ENCODE measurements at regions not wholly inside any gene's neighbourhood (a gene's known extent, or its start where the extent isn't known, plus 50 kb on each side); places are given as distances from the start of the nearest gene placed in this dataset.

DNA sequence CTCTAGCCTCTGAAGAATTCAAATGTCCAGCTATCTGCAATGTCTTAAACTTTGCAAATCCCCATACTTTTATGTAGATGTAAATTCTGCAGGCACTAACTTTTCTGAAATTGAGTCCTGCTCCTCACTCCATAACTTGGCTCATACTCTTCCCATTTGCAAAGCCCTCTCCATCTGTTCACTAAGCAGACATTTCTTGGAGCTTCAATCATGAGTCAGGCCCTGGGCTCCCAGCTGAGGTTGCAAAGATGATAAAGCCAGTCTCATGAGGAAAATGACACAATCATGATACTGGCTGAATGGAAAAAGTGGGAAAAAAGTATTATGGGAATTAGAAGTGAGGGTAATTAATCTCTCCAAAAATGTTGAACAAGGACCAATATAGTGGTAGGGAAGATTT is 507.6 kb downstream of the NR2F2 start:
- BruUV-seq (replicated peaks), result no TSS peak
- H3K4me3 ChIP-seq, result no peak overlapping the region
- H3K4me2 ChIP-seq (ENCODE audit: insufficient read depth, low read length), result no peak overlapping the region
- TF ChIP-seq PHB2 (IDR thresholded peaks at IDR 0.05; ENCODE audit: low read depth) (no peak), KHSRP (IDR thresholded peaks at IDR 0.05) (no peak), NFATC3 (IDR thresholded peaks at IDR 0.05) (no peak), BCOR (IDR thresholded peaks at IDR 0.05) (no peak), ARNT (IDR thresholded peaks at IDR 0.05) (no peak), ZNF146 (CRISPR knock-in tag; IDR thresholded peaks at IDR 0.05; ENCODE audit: unreplicated experiment) (no peak), CHD1 (IDR thresholded peaks at IDR 0.05; ENCODE audit: low read length) (no peak), NUFIP1 (IDR thresholded peaks at IDR 0.05; ENCODE audit: partially characterized antibody) (no peak)
- TF ChIP-seq, protein P1, sequence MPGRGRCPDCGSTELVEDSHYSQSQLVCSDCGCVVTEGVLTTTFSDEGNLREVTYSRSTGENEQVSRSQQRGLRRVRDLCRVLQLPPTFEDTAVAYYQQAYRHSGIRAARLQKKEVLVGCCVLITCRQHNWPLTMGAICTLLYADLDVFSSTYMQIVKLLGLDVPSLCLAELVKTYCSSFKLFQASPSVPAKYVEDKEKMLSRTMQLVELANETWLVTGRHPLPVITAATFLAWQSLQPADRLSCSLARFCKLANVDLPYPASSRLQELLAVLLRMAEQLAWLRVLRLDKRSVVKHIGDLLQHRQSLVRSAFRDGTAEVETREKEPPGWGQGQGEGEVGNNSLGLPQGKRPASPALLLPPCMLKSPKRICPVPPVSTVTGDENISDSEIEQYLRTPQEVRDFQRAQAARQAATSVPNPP (IDR thresholded peaks at IDR 0.05; ENCODE audit: borderline replicate concordance, insufficient read depth, insufficient read length), result no peak
- TF ChIP-seq, protein P2, sequence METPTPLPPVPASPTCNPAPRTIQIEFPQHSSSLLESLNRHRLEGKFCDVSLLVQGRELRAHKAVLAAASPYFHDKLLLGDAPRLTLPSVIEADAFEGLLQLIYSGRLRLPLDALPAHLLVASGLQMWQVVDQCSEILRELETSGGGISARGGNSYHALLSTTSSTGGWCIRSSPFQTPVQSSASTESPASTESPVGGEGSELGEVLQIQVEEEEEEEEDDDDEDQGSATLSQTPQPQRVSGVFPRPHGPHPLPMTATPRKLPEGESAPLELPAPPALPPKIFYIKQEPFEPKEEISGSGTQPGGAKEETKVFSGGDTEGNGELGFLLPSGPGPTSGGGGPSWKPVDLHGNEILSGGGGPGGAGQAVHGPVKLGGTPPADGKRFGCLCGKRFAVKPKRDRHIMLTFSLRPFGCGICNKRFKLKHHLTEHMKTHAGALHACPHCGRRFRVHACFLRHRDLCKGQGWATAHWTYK (CRISPR knock-in tag; IDR thresholded peaks at IDR 0.05), result no peak
- ATAC-seq, result no peak
- POLR2A ChIA-PET, result interaction anchor here (1.3 kb wide), 1 partner anchor 18 kb away, joined by 3 read pairs; no protein-coding TSS in a partner anchor
- CTCF ChIA-PET (ENCODE audit: low intra/inter-chr PET ratio), result no interaction called here
- H3K4me1 ChIP-seq (replicated peaks in 1 of 2; ENCODE audit: control insufficient read depth in 2 of 2, insufficient read depth in 2 of 2, low read length in 2 of 2), result no peaks in the 10 kb centered on the region
- no peak overlapping the region for H3K9ac ChIP-seq (ENCODE audit: insufficient read depth in 1 of 2, low read depth in 2 of 2, low read length in 2 of 2)
- H3K9me3 ChIP-seq (replicated peaks; ENCODE audit: control insufficient read depth, insufficient read depth, low read depth, low read length), result no peaks in the 10 kb centered on the region
- intact Hi-C loops (cut with micrococcal nuclease), result no loop called here
- H4K20me1 ChIP-seq (replicated peaks; ENCODE audit: control insufficient read depth, insufficient read depth, low read length), result no peaks in the 10 kb centered on the region
- H3K36me3 ChIP-seq (ENCODE audit: control insufficient read depth, insufficient read depth, low read length), result no peaks in the 10 kb centered on the region
- H2AFZ ChIP-seq (ENCODE audit: low read depth, low read length), result no peak overlapping the region
- no peak for FAIRE-seq
- no peaks in the 10 kb centered on the region for H3K79me2 ChIP-seq (ENCODE audit: control insufficient read depth, insufficient read depth, low read length)
- no peaks in the 10 kb centered on the region for H3K9me1 ChIP-seq (ENCODE audit: control insufficient read depth, insufficient read depth, low read length)
- no peak overlapping the region for H3K27ac ChIP-seq (ENCODE audit: extremely low read depth, low read depth, low read length)
- no peak for DNase-seq (ENCODE audit: extremely low read depth in 1 of 4, low spot score in 3 of 4)
- in situ Hi-C loops (cut with MboI), result no loop called here
- no peaks in the 10 kb centered on the region; a peak in 1 of 5 replicates for H3K27me3 ChIP-seq (ENCODE audit: control insufficient read depth in 2 of 2, insufficient read depth in 2 of 2, low read length in 2 of 2)

Data from K562 (cell line).